Heart left ventricle (tissue), 16 donors: ENCODE measurements at regions not wholly inside any gene's neighbourhood (a gene's known extent, or its start where the extent isn't known, plus 50 kb on each side); places are given as distances from the start of the nearest gene placed in this dataset.

Source experiments
- ATAC-seq, 4 donors: fragments of 200-7000 bp; cut with Tn5 transposase; one replicate each; pipeline ENCODE4 v1.9.1; 2020 to 2022; ENCODE audit warnings: moderate library complexity in 4 of 4, mild to moderate bottlenecking in 3 of 4, moderate number of reproducible peaks in 1 of 4
- DNase-seq, 5 donors: peaks; one replicate each; pipeline ENCODE4 v3.0.0-alpha.2; 2020
- H3K27ac ChIP-seq, 12 donors: fragments of 200-600 bp; sonication (generic) in 4 of 12; one replicate each; pipeline versions ENCODE4 v1.5.0 to v1.8.0; 2016 to 2022; ENCODE audit warnings: mild to moderate bottlenecking in 2 of 12
- H3K27me3 ChIP-seq, 9 donors: fragments of 200-600 bp; sonication (generic) in 2 of 9; one replicate each; pipeline versions ENCODE4 v1.5.1 to v1.8.0; 2016 to 2022; ENCODE audit warnings: mild to moderate bottlenecking in 3 of 9
- H3K36me3 ChIP-seq, 9 donors: fragments of 200-600 bp; sonication (generic) in 2 of 9; one replicate each; pipeline versions ENCODE4 v1.5.0 to v1.8.0; 2018 to 2022; ENCODE audit warnings: mild to moderate bottlenecking in 2 of 9
- H3K4me1 ChIP-seq, 12 donors: fragments of 200-600 bp; sonication (generic) in 4 of 12; one replicate each; pipeline versions ENCODE4 v1.5.0 to v1.8.0; 2016 to 2022; ENCODE audit warnings: mild to moderate bottlenecking in 3 of 12
- H3K4me3 ChIP-seq, 12 donors: fragments of 200-600 bp; sonication (generic) in 4 of 12; one replicate each; pipeline versions ENCODE4 v1.5.0 to v1.8.0; 2017 to 2022; ENCODE audit warnings: mild to moderate bottlenecking in 9 of 12, moderate library complexity in 4 of 12
- H3K9me3 ChIP-seq, 12 donors: fragments of 200-600 bp; sonication (generic) in 4 of 12; one replicate each; pipeline versions ENCODE4 v1.5.0 to v1.8.0; 2016 to 2022; ENCODE audit warnings: mild to moderate bottlenecking in 1 of 12
- CTCF ChIP-seq, 12 donors: fragments of 200-600 bp; sonication (generic) in 4 of 12; IDR thresholded peaks; one replicate each; pipeline versions ENCODE4 v1.5.0 to v1.8.0; 2018 to 2022; ENCODE audit warnings: antibody characterized with exemption in 12 of 12, mild to moderate bottlenecking in 5 of 12
- POLR2A ChIP-seq, 2 donors: fragments of 450-650 bp; IDR thresholded peaks; one replicate each; pipeline ENCODE4 v1.6.1; 2017; ENCODE audit warnings: antibody characterized with exemption in 2 of 2, mild to moderate bottlenecking in 2 of 2, moderate library complexity in 2 of 2
- WGBS, 4 donors: extraction: QIAGEN DNeasy Blood & Tissue Kit in 2 of 4; methylation state at CpG; one replicate each; pipeline versions ENCODE4 v1.1.5 to v1.1.7; 2013 to 2018; 5-methylcytosine and 5-hydroxymethylcytosine counted together
- intact Hi-C, 10 donors: fragments of 100-400 bp; cut with DNase I; formaldehyde crosslinking; loops; one replicate each; pipeline versions ENCODE4 v1.11.1 to v1.14.2; 2022
- donor health status: ischemic (EF 13 %, LVEDD 7.1; RV severe dilation, severe dysfunction).
- donor health status: healthy with polysubstance abuse.
- donor health status: DM: no; HTN: yes; CAD: no.
- donor health status: DM: no; HTN: no; CAD: no.
- donor health status: ischemic (EF 25% LVEDD 6.9; RV normal size, moderate dysfunction).
- donor health status: ischemic (EF 25% LVEDD 5.7; RV mildly dilated, moderate dysfunction).
- donor health status: healthy.
- donor health status: DM: yes; HTN: yes; CAD: no.
- donor health status: ischemic (EF 35%, LVEDD 5.7; RV mildly dilated, moderate dysfunction).
- donor health status: nonischemic (EF 11% LVEDD 7.7; RV severe dilation, severe dysfunction).
- donor health status: DM: yes; HTN: yes; CAD: no.
- donor health status: PGD.
- donor health status: ischemic (EF 29% LVEDD 5.4; RV normal size, mild dysfunction).
- donor health status: nonischemic (EF 23%, LVEDD 6.1; RV moderate dilation, normal function).

GRCh38 chr12:73374360-73374759 is 1102.2 kb downstream of the TRHDE start:
- Histone ChIP-seq H3K9me3 (peaks cover 0 to 10% (median 0%) of the 10 kb centered on the region in 12 donors), H3K36me3 (no peaks in the 10 kb centered on the region), H3K4me1 (no peaks in the 10 kb centered on the region), H3K27ac (no peak overlapping the region), H3K4me3 (no peak overlapping the region), H3K27me3 (no peaks in the 10 kb centered on the region)
- intact Hi-C loops = no loop called here
- no peak for TF ChIP-seq CTCF (IDR thresholded peaks at IDR 0.05)
- no peak for TF ChIP-seq POLR2A (IDR thresholded peaks at IDR 0.05)
- DNase-seq (no peak), ATAC-seq (no peak)

GRCh38 chr12:73383584-73384222 is 1111.5 kb downstream of the TRHDE start:
- intact Hi-C loops = loop anchor here in 1 of 10 donors (10.0 kb wide), 1 partner anchor 49 kb away; no protein-coding TSS in a partner anchor

GRCh38 chr12:73384592-73384991 is 1112.4 kb downstream of the TRHDE start:
- TF ChIP-seq POLR2A (IDR thresholded peaks at IDR 0.05) (no peak), CTCF (IDR thresholded peaks at IDR 0.05) (no peak)
- intact Hi-C loops = loop anchor here in 1 of 10 donors (10.0 kb wide), 1 partner anchor 50 kb away; no protein-coding TSS in a partner anchor
- Histone ChIP-seq H3K4me1 (no peaks in the 10 kb centered on the region), H3K36me3 (no peaks in the 10 kb centered on the region), H3K27me3 (no peaks in the 10 kb centered on the region), H3K9me3 (peaks cover 0 to 7% (median 0%) of the 10 kb centered on the region in 12 donors), H3K27ac (no peak overlapping the region), H3K4me3 (no peak overlapping the region)
- DNase-seq = no peak
- no peak for ATAC-seq
- 88 to 91% (median 89%) methylated on average over 1 of the region's 1 CpG for WGBS, 4 donors

More at GRCh38 chr12:73383584-73384222, 1111.5 kb downstream of the TRHDE start:
- H3K27ac ChIP-seq = no peak overlapping the region
- ATAC-seq (no peak), DNase-seq (no peak)
- peaks cover 0 to 8% (median 0%) of the 10 kb centered on the region in 12 donors for H3K9me3 ChIP-seq
- H3K27me3 ChIP-seq = no peaks in the 10 kb centered on the region
- TF ChIP-seq POLR2A (IDR thresholded peaks at IDR 0.05) = no peak
- no peak for TF ChIP-seq CTCF (IDR thresholded peaks at IDR 0.05)
- no peaks in the 10 kb centered on the region for H3K4me1 ChIP-seq
- no peak overlapping the region for H3K4me3 ChIP-seq
- H3K36me3 ChIP-seq = no peaks in the 10 kb centered on the region

- peaks cover 0 to 4% (median 0%) of the 10 kb centered on the region in 12 donors for H3K9me3 ChIP-seq
- DNase-seq = no peak
- no peaks in the 10 kb centered on the region for H3K27me3 ChIP-seq
- ATAC-seq = no peak
- H3K4me1 ChIP-seq = no peaks in the 10 kb centered on the region
- H3K27ac ChIP-seq = no peak overlapping the region
- no peak for TF ChIP-seq POLR2A (IDR thresholded peaks at IDR 0.05)
- no peak for TF ChIP-seq CTCF (IDR thresholded peaks at IDR 0.05)
- H3K4me3 ChIP-seq = no peak overlapping the region
- intact Hi-C loops = no loop called here
- 74 to 80% (median 77%) methylated on average over 2 of the region's 2 CpGs for WGBS, 4 donors
- no peaks in the 10 kb centered on the region for H3K36me3 ChIP-seq
Measured at GRCh38 chr12:73390261-73390660, 1118.1 kb downstream of the TRHDE start.
